ENCODE measurements at regions not wholly inside any gene's neighbourhood (a gene's known extent, or its start where the extent isn't known, plus 50 kb on each side); places are given as distances from the start of the nearest gene placed in this dataset.
"Not testable (repeated sequence)": the region's sequence is repeated elsewhere in the genome, so short reads cannot be mapped to it uniquely, and the experiment has no call there.

DNA sequence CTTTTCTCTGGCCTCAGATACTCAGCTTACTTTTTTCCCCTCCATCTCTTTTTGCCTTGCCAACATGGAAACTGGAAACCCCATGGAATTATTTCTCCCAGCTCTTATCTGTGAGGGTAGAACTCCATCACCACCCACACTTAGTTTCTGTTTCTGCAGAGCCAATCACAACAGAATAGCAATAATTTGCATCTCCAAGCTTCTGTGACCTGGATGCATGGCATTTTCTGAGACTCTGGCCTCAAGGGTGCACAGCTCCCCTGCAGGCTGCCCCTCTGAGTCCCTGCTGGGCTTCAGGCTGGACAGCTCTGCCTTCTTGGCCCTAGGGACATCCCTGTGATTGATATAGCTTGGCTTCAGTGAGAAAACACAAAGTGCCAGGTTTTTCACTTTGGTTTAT lies 316.5 kb upstream of the FZD8 start:
- TF ChIP-seq, protein P1, sequence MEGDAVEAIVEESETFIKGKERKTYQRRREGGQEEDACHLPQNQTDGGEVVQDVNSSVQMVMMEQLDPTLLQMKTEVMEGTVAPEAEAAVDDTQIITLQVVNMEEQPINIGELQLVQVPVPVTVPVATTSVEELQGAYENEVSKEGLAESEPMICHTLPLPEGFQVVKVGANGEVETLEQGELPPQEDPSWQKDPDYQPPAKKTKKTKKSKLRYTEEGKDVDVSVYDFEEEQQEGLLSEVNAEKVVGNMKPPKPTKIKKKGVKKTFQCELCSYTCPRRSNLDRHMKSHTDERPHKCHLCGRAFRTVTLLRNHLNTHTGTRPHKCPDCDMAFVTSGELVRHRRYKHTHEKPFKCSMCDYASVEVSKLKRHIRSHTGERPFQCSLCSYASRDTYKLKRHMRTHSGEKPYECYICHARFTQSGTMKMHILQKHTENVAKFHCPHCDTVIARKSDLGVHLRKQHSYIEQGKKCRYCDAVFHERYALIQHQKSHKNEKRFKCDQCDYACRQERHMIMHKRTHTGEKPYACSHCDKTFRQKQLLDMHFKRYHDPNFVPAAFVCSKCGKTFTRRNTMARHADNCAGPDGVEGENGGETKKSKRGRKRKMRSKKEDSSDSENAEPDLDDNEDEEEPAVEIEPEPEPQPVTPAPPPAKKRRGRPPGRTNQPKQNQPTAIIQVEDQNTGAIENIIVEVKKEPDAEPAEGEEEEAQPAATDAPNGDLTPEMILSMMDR (conservative IDR thresholded peaks at IDR 0.05) = not testable (repeated sequence)
- not testable (repeated sequence) for TF ChIP-seq ZFX (IDR thresholded peaks at IDR 0.05)

All from C4-2B (cell line).